PC-9 (cell line): ENCODE measurements at regions not wholly inside any gene's neighbourhood (a gene's known extent, or its start where the extent isn't known, plus 50 kb on each side); places are given as distances from the start of the nearest gene placed in this dataset.

Source experiments
- BruUV-seq: library from RNA; stranded (reverse); fragments of 400-500 nt; replicated peaks from 2 replicates; lab custom pipeline; 2021; lab: Mats Ljungman, UMichigan
- CTCF ChIA-PET: fragments of 300-600 bp; sonication (Branson Sonifier 250); formaldehyde crosslinking; loops from one replicate; lab custom pipeline; 2022; ENCODE audit warnings: antibody characterized with exemption; lab: Charles Lee
- POLR2A ChIA-PET: fragments of 300-600 bp; sonication (Branson Sonifier 250); formaldehyde crosslinking; loops from one replicate; lab custom pipeline; 2022; ENCODE audit warnings: antibody characterized with exemption; ENCODE audit not compliant: unreplicated experiment; lab: Charles Lee
- DNase-seq, 2 experiments: peaks; one replicate each; pipeline versions ENCODE4 v3.0.0 to v3.0.0-alpha.2; 2015 to 2022; ENCODE audit warnings: mixed read lengths in 1 of 2
- H2AFZ ChIP-seq: fragments of 200-600 bp; sonication (generic); 2 replicates; pipeline ENCODE4 v1.8.1; 2017; ENCODE audit warnings: antibody characterized with exemption
- H3F3A ChIP-seq: fragments of 200-600 bp; sonication (generic); 2 replicates; pipeline ENCODE4 v1.8.1; 2017; ENCODE audit warnings: antibody characterized with exemption, mild to moderate bottlenecking, low read depth; ENCODE audit not compliant: insufficient read depth
- H3K27ac ChIP-seq: fragments of 200-600 bp; sonication (generic); 2 replicates; pipeline ENCODE4 v1.6.1; 2016; ENCODE audit warnings: mixed run types
- H3K27me3 ChIP-seq: fragments of 200-600 bp; sonication (generic); 2 replicates; pipeline ENCODE4 v1.6.1; 2016; ENCODE audit warnings: low read depth, mixed run types; ENCODE audit not compliant: insufficient read depth
- H3K36me3 ChIP-seq: fragments of 200-600 bp; sonication (generic); 2 replicates; pipeline ENCODE4 v1.6.1; 2016; ENCODE audit warnings: low read depth, mixed run types
- H3K4me1 ChIP-seq: fragments of 200-600 bp; sonication (generic); replicated peaks from 2 replicates; pipeline ENCODE4 v1.6.1; 2016; ENCODE audit warnings: mixed run types; ENCODE audit not compliant: insufficient read depth
- H3K4me2 ChIP-seq: fragments of 200-600 bp; sonication (generic); 2 replicates; pipeline ENCODE4 v1.6.1; 2017; ENCODE audit warnings: mixed run types
- H3K4me3 ChIP-seq: fragments of 200-600 bp; sonication (generic); 2 replicates; pipeline ENCODE4 v1.6.1; 2016; ENCODE audit warnings: mixed run types
- H3K79me2 ChIP-seq: fragments of 200-600 bp; sonication (generic); 2 replicates; pipeline ENCODE4 v1.6.1; 2017; ENCODE audit warnings: low read depth, mixed run types
- H3K9me2 ChIP-seq: fragments of 200-600 bp; sonication (generic); 2 replicates; pipeline ENCODE4 v1.8.1; 2017; ENCODE audit warnings: mild to moderate bottlenecking; ENCODE audit not compliant: insufficient read depth
- H3K9me3 ChIP-seq: fragments of 200-600 bp; sonication (generic); 2 replicates; pipeline ENCODE4 v1.8.1; 2016; ENCODE audit warnings: low read depth; ENCODE audit not compliant: insufficient read depth
- H4K20me1 ChIP-seq: fragments of 200-600 bp; sonication (generic); 2 replicates; pipeline ENCODE4 v1.8.1; 2017; ENCODE audit not compliant: insufficient read depth
- CTCF ChIP-seq: fragments of 200-600 bp; sonication (generic); conservative IDR thresholded peaks from 2 replicates; pipeline ENCODE4 v1.6.1; 2017; ENCODE audit warnings: mixed run types, antibody characterized with exemption, mild to moderate bottlenecking, moderate library complexity
- EZH2 ChIP-seq: fragments of 200-600 bp; sonication (generic); IDR thresholded peaks from 2 replicates; pipeline ENCODE4 v1.8.0; 2017; ENCODE audit warnings: antibody characterized with exemption, low read depth
- intact Hi-C: fragments of 100-400 bp; cut with micrococcal nuclease; formaldehyde crosslinking; loops from one replicate; pipeline ENCODE4 v1.10.0; 2022; ENCODE audit not compliant: unreplicated experiment

DNA sequence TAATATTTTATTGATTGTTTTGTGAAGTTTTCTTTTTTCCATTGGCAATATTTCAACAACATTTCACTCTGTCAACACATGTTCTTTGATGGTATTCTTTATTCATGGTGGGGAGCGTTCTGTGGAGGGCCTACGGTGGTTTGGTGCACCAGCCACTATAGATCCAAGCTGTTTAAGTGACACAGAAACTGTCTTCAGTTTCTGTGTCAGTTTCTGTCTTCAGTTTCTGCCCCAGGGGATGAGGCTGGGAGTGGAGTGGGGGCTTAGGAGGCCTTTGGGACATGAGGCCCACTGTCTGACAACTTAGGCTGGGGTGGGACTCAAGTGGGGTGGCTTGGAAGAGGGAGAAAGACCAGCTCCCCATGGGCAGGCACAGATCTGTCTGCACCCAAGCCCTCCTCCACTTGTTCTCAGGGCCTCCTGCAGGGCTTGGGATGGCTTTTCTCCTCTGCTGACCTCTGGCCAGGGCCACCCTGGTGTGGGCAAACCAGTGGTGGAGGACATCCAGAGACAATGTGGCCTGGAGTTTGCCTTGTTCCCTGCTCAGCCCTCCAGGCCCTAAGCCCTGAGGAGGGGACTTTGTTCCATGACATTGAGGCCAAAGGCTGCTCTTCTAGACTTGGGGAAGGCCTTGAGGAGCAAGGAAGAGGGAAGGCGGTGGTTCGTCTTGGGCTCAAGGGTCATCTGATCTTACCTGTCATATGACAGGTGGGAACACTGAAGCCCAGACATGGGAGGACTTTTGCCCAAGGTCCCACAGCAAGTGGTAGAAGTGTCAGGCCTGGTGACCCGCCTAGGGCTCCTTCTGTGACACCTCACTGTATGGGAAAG lies 60.3 kb upstream of the SMAD6 start:
- Histone ChIP-seq H3K9me2 (no peaks in the 10 kb centered on the region), H3K36me3 (no peaks in the 10 kb centered on the region), H3K27ac (no peak overlapping the region), H3K4me1 (no peaks in the 10 kb centered on the region), H3K79me2 (no peaks in the 10 kb centered on the region), H3K4me2 (no peak overlapping the region), H2AFZ (no peak overlapping the region), H4K20me1 (no peaks in the 10 kb centered on the region), H3K27me3 (no peaks in the 10 kb centered on the region), H3K9me3 (no peaks in the 10 kb centered on the region), H3K4me3 (no peak overlapping the region), H3F3A (no peaks in the 10 kb centered on the region)
- no peak for DNase-seq
- no peak for TF ChIP-seq CTCF
- TF ChIP-seq EZH2: no peak
- CTCF ChIA-PET: no interaction called here
- BruUV-seq: no TSS peak
- intact Hi-C loops: no loop called here
- POLR2A ChIA-PET: no interaction called here

DNA sequence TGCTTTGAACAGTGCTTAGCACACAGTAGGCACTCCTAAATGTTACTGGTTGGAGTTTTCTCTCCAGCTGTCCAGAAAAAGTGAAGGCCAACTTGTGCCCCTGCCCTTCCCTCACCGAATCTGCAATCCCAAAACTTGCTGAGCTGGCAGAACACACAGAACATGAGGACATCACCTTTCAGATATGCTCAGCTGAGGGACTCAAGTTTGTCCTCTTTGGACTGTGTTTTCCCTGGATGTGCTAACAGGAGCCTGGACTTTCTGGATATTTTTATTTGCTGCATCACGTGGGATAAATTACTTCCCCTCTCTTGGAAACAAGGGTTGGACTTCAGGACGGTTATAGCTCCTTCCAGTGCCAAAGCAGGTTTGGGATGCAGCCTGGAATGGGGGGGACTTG lies 59.5 kb upstream of the SMAD6 start:
- H3K27ac ChIP-seq: no peak overlapping the region
- intact Hi-C loops: no loop called here
- no peak overlapping the region for H3K4me3 ChIP-seq
- TF ChIP-seq EZH2 (no peak), CTCF (no peak)
- H3F3A ChIP-seq: no peaks in the 10 kb centered on the region
- H3K36me3 ChIP-seq: no peaks in the 10 kb centered on the region
- ChIA-PET POLR2A (interaction anchor here (0.6 kb wide), 1 partner anchor 8 kb away, joined by 4 read pairs; no protein-coding TSS in a partner anchor), CTCF (no interaction called here)
- H3K27me3 ChIP-seq: no peaks in the 10 kb centered on the region
- no peaks in the 10 kb centered on the region for H3K9me3 ChIP-seq
- no peak for DNase-seq
- no TSS peak for BruUV-seq
- no peaks in the 10 kb centered on the region for H4K20me1 ChIP-seq
- H3K4me1 ChIP-seq: no peaks in the 10 kb centered on the region
- no peak overlapping the region for H3K4me2 ChIP-seq
- no peak overlapping the region for H2AFZ ChIP-seq
- no peaks in the 10 kb centered on the region for H3K79me2 ChIP-seq
- H3K9me2 ChIP-seq: no peaks in the 10 kb centered on the region

GRCh38 chr15:66643033-66643432 lies 59.0 kb upstream of the SMAD6 start:
- no peaks in the 10 kb centered on the region for H3K9me3 ChIP-seq
- no peaks in the 10 kb centered on the region for H4K20me1 ChIP-seq
- BruUV-seq: no TSS peak
- ChIA-PET CTCF (no interaction called here), POLR2A (interaction anchor here (0.6 kb wide), 1 partner anchor 8 kb away, joined by 4 read pairs; no protein-coding TSS in a partner anchor)
- H3K27ac ChIP-seq: no peak overlapping the region
- no peak for DNase-seq
- no peaks in the 10 kb centered on the region for H3F3A ChIP-seq
- H3K79me2 ChIP-seq: no peaks in the 10 kb centered on the region
- no peaks in the 10 kb centered on the region for H3K4me1 ChIP-seq
- no peak overlapping the region for H3K4me3 ChIP-seq
- intact Hi-C loops: no loop called here
- H3K9me2 ChIP-seq: no peaks in the 10 kb centered on the region
- no peaks in the 10 kb centered on the region for H3K36me3 ChIP-seq
- H3K4me2 ChIP-seq: no peak overlapping the region
- TF ChIP-seq EZH2: no peak
- no peak for TF ChIP-seq CTCF
- no peak overlapping the region for H2AFZ ChIP-seq
- no peaks in the 10 kb centered on the region for H3K27me3 ChIP-seq
